ENCODE measurements at regions not wholly inside any gene's neighbourhood (a gene's known extent, or its start where the extent isn't known, plus 50 kb on each side); places are given as distances from the start of the nearest gene placed in this dataset.

DNA sequence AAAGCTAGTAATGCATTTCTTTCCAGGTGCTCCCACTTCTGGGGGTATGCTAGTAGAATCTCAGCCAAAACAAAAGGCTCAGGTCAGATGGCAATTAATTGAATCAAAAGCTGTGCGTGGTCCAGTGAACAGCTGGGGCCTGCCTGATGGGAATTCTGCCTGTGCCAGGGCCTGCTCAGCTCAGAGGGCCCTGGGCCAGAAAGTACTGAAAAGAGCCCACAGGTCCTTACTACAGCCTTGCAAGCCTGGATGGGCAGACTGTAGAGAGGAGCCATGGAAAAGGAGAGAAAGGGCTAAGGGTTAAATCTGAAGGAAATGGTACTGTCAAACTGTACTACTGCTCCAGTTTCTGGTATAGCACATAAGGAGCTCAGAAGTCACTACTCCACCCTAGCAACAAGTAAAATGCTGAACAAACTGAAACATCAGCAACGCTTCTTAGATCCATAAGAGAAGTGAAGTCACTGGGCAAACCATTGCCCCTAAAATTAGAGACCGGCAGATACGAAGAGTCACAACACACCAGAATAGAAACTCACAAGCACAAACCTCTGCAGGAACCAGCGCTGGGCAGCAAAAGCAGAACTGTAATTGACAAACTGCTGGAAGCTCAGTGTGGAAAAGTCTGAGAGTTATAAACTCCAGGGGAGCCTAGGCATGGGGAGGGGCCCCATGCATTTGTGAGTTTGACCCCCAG lies 121.1 kb upstream of the SYT6 start:
- no peaks in the 10 kb centered on the region for H3K79me1 ChIP-seq (ENCODE audit: insufficient read depth, low read depth, low read length, poor library complexity, severe bottlenecking)
- no peak overlapping the region for H2BK20ac ChIP-seq (ENCODE audit: low read depth, low read length, poor library complexity, severe bottlenecking)
- no peaks in the 10 kb centered on the region for H3K9me3 ChIP-seq (ENCODE audit: control insufficient read depth, low read depth, low read length)
- H3K4ac ChIP-seq (ENCODE audit: low read depth, low read length) = no peak overlapping the region
- no peak overlapping the region for H3K27ac ChIP-seq (ENCODE audit: insufficient read length, low read depth, low read length)
- no peak overlapping the region for H4K5ac ChIP-seq (ENCODE audit: insufficient read length, low read depth, low read length)
- WGBS (ENCODE audit: extremely low coverage, insufficient read length, low lambda C conversion rate) = no CpG with 5 or more reads among the region's 5 CpGs
- no peak overlapping the region for H4K91ac ChIP-seq (ENCODE audit: insufficient read length, low read depth, low read length)
- H3K18ac ChIP-seq (ENCODE audit: insufficient read length, low read depth, low read length) = no peak overlapping the region
- H3K4me1 ChIP-seq (ENCODE audit: insufficient read depth, low read length) = no peaks in the 10 kb centered on the region
- H3K9me3 Mint-ChIP-seq = no peaks in the 10 kb centered on the region
- H2BK12ac ChIP-seq (ENCODE audit: insufficient read length, low read depth, low read length) = no peak overlapping the region
- no peaks in the 10 kb centered on the region for H3K4me1 Mint-ChIP-seq
- H3K36me3 Mint-ChIP-seq (ENCODE audit: insufficient read depth in 1 of 3, low read depth in 3 of 3) = no peaks in the 10 kb centered on the region
- no peak overlapping the region for H3K14ac ChIP-seq (ENCODE audit: insufficient read depth, low read length)
- H2AFZ ChIP-seq (ENCODE audit: low read length) = no peak overlapping the region
- TF ChIP-seq, protein P1, sequence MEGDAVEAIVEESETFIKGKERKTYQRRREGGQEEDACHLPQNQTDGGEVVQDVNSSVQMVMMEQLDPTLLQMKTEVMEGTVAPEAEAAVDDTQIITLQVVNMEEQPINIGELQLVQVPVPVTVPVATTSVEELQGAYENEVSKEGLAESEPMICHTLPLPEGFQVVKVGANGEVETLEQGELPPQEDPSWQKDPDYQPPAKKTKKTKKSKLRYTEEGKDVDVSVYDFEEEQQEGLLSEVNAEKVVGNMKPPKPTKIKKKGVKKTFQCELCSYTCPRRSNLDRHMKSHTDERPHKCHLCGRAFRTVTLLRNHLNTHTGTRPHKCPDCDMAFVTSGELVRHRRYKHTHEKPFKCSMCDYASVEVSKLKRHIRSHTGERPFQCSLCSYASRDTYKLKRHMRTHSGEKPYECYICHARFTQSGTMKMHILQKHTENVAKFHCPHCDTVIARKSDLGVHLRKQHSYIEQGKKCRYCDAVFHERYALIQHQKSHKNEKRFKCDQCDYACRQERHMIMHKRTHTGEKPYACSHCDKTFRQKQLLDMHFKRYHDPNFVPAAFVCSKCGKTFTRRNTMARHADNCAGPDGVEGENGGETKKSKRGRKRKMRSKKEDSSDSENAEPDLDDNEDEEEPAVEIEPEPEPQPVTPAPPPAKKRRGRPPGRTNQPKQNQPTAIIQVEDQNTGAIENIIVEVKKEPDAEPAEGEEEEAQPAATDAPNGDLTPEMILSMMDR (conservative IDR thresholded peaks at IDR 0.05) = no peak
- no peak overlapping the region for H4K8ac ChIP-seq (replicated peaks; ENCODE audit: insufficient read length, low read depth, low read length)
- H3K4me2 ChIP-seq (ENCODE audit: insufficient read depth, insufficient read length, low read length) = no peak overlapping the region
- H3K9ac ChIP-seq (ENCODE audit: extremely low read depth, insufficient read length, low read length) = no peak overlapping the region
- no peaks in the 10 kb centered on the region for H3K23me2 ChIP-seq (ENCODE audit: insufficient read length, low read depth, low read length, poor library complexity, severe bottlenecking)
- H3K79me2 ChIP-seq (ENCODE audit: insufficient read depth, low read length) = no peaks in the 10 kb centered on the region
- H2BK5ac ChIP-seq (ENCODE audit: insufficient read length, low read length) = no peak overlapping the region
- DNase-seq = no peak
- no peak overlapping the region for H3K27ac Mint-ChIP-seq
- no peak overlapping the region for H2BK15ac ChIP-seq (ENCODE audit: low read depth, low read length)
- peaks cover 24% of the 10 kb centered on the region for H3K27me3 Mint-ChIP-seq (ENCODE audit: low read depth)
- no peak overlapping the region for H3K23ac ChIP-seq (ENCODE audit: insufficient read length, low read depth, low read length)
- H3K56ac ChIP-seq (ENCODE audit: insufficient read length, low read depth, low read length) = no peak overlapping the region
- no peak overlapping the region for H2AK5ac ChIP-seq (ENCODE audit: insufficient read length, low read length)
- H3K27me3 ChIP-seq (ENCODE audit: insufficient read depth, low read length) = no peaks in the 10 kb centered on the region
- H3K4me3 Mint-ChIP-seq = no peak overlapping the region
- no peak overlapping the region for H3T11ph ChIP-seq (ENCODE audit: low read length)
- H2BK120ac ChIP-seq (ENCODE audit: low read depth, low read length, poor library complexity, severe bottlenecking) = no peak overlapping the region
- no peaks in the 10 kb centered on the region for H4K20me1 ChIP-seq (ENCODE audit: control insufficient read depth, insufficient read depth, insufficient read length)
